Immature natural killer cell (primary cell): ENCODE measurements at regions not wholly inside any gene's neighbourhood (a gene's known extent, or its start where the extent isn't known, plus 50 kb on each side); places are given as distances from the start of the nearest gene placed in this dataset.
"Not testable (repeated sequence)": the region's sequence is repeated elsewhere in the genome, so short reads cannot be mapped to it uniquely, and the experiment has no call there.

ENCODE experiments used
- DNase-seq, 3 donors: peaks; one replicate each; pipeline ENCODE4 v3.0.0; 2022; ENCODE audit warnings: mixed read lengths in 1 of 3
- H3K27ac Mint-ChIP-seq, 6 donors: one replicate each; pipeline ENCODE4 v1.8.0; 2020; ENCODE audit warnings: mixed read lengths in 6 of 6, mild to moderate bottlenecking in 5 of 6, inconsistent platforms in 4 of 6, moderate library complexity in 3 of 6
- H3K27me3 Mint-ChIP-seq, 3 donors: one replicate each; pipeline ENCODE4 v1.8.0; 2020 to 2021; ENCODE audit warnings: low read depth in 3 of 3, mild to moderate bottlenecking in 3 of 3, mixed read lengths in 3 of 3, moderate library complexity in 3 of 3, inconsistent platforms in 1 of 3
- H3K36me3 Mint-ChIP-seq, 3 donors: one replicate each; pipeline ENCODE4 v1.8.0; 2020; ENCODE audit warnings: mixed read lengths in 3 of 3, inconsistent platforms in 2 of 3, mild to moderate bottlenecking in 2 of 3
- H3K4me1 Mint-ChIP-seq, 2 donors: one replicate each; pipeline ENCODE4 v1.8.0; 2020; ENCODE audit warnings: inconsistent platforms in 2 of 2, mild to moderate bottlenecking in 2 of 2, mixed read lengths in 2 of 2, moderate library complexity in 1 of 2
- H3K4me3 Mint-ChIP-seq, 5 donors: one replicate each; pipeline ENCODE4 v1.8.0; 2020; ENCODE audit warnings: mild to moderate bottlenecking in 5 of 5, mixed read lengths in 5 of 5, inconsistent platforms in 3 of 5, moderate library complexity in 3 of 5
- H3K9me3 Mint-ChIP-seq, 6 donors: one replicate each; pipeline ENCODE4 v1.8.0; 2020; ENCODE audit warnings: mild to moderate bottlenecking in 6 of 6, mixed read lengths in 6 of 6, inconsistent platforms in 4 of 6, moderate library complexity in 3 of 6

- Mint-ChIP-seq H3K9me3 (peaks cover 8 to 19% (median 14%) of the 10 kb centered on the region in 6 donors), H3K27ac (no peak overlapping the region)
- DNase-seq, result no peak
Measured at GRCh38 chr11:130677486-130678153, 229.2 kb downstream of the ADAMTS15 start.

GRCh38 chr11:130679247-130679646, 230.8 kb downstream of the ADAMTS15 start:
- no peak for DNase-seq
- no peak overlapping the region for H3K4me3 Mint-ChIP-seq
- peaks cover 8 to 19% (median 14%) of the 10 kb centered on the region in 6 donors for H3K9me3 Mint-ChIP-seq
- peaks cover 4 to 8% (median 7%) of the 10 kb centered on the region in 3 donors for H3K27me3 Mint-ChIP-seq
- H3K36me3 Mint-ChIP-seq, result peaks cover 0 to 8% (median 0%) of the 10 kb centered on the region in 3 donors
- H3K4me1 Mint-ChIP-seq, result no peaks in the 10 kb centered on the region
- no peak overlapping the region for H3K27ac Mint-ChIP-seq

More at GRCh38 chr11:130677486-130678153, 229.2 kb downstream of the ADAMTS15 start:
- Mint-ChIP-seq H3K27me3 (peaks cover 6 to 11% (median 9%) of the 10 kb centered on the region in 3 donors), H3K4me1 (no peaks in the 10 kb centered on the region), H3K4me3 (no peak overlapping the region), H3K36me3 (peaks cover 0 to 8% (median 0%) of the 10 kb centered on the region in 3 donors)

GRCh38 chr11:130682471-130682870, 233.8 kb downstream of the SNX19 start:
- not testable (repeated sequence) for H3K27me3 Mint-ChIP-seq, DNase-seq, H3K4me3 Mint-ChIP-seq, H3K4me1 Mint-ChIP-seq, H3K36me3 Mint-ChIP-seq, H3K27ac Mint-ChIP-seq
- peaks cover 8 to 18% (median 14%) of the 10 kb centered on the region in 6 donors for H3K9me3 Mint-ChIP-seq

- H3K4me1 Mint-ChIP-seq, result no peaks in the 10 kb centered on the region
- H3K36me3 Mint-ChIP-seq, result no peaks in the 10 kb centered on the region
- H3K27ac Mint-ChIP-seq, result no peak overlapping the region
- no peak for DNase-seq
- no peaks in the 10 kb centered on the region for H3K9me3 Mint-ChIP-seq
- H3K27me3 Mint-ChIP-seq, result peaks cover 0 to 6% (median 3%) of the 10 kb centered on the region in 3 donors
- H3K4me3 Mint-ChIP-seq, result no peak overlapping the region
Measured at GRCh38 chr11:130689222-130689908, 226.9 kb downstream of the SNX19 start.

- H3K4me1 Mint-ChIP-seq, result no peaks in the 10 kb centered on the region
- H3K27ac Mint-ChIP-seq, result no peak overlapping the region
- DNase-seq, result no peak
- no peaks in the 10 kb centered on the region for H3K9me3 Mint-ChIP-seq
- H3K36me3 Mint-ChIP-seq, result no peaks in the 10 kb centered on the region
- H3K4me3 Mint-ChIP-seq, result no peak overlapping the region
- peaks cover 0 to 4% (median 3%) of the 10 kb centered on the region in 3 donors for H3K27me3 Mint-ChIP-seq
Measured at GRCh38 chr11:130691581-130691980, 224.7 kb downstream of the SNX19 start.

- H3K36me3 Mint-ChIP-seq, result no peaks in the 10 kb centered on the region
- H3K9me3 Mint-ChIP-seq, result no peaks in the 10 kb centered on the region
- DNase-seq, result no peak
- H3K27me3 Mint-ChIP-seq, result peaks cover 0 to 4% (median 3%) of the 10 kb centered on the region in 3 donors
- H3K4me1 Mint-ChIP-seq, result no peaks in the 10 kb centered on the region
- no peak overlapping the region for H3K27ac Mint-ChIP-seq
- no peak overlapping the region for H3K4me3 Mint-ChIP-seq
Measured at GRCh38 chr11:130692220-130692619, 224.1 kb downstream of the SNX19 start.

GRCh38 chr11:130693543-130693942, 222.7 kb downstream of the SNX19 start:
- Mint-ChIP-seq H3K36me3 (no peaks in the 10 kb centered on the region), H3K4me1 (no peaks in the 10 kb centered on the region), H3K27ac (no peak overlapping the region), H3K27me3 (peaks cover 0 to 5% (median 4%) of the 10 kb centered on the region in 3 donors), H3K9me3 (no peaks in the 10 kb centered on the region), H3K4me3 (no peak overlapping the region)
- no peak for DNase-seq

GRCh38 chr11:130694488-130695045, 221.7 kb downstream of the SNX19 start:
- H3K27ac Mint-ChIP-seq, result no peak overlapping the region
- no peaks in the 10 kb centered on the region for H3K36me3 Mint-ChIP-seq
- H3K4me1 Mint-ChIP-seq, result no peaks in the 10 kb centered on the region
- no peaks in the 10 kb centered on the region for H3K9me3 Mint-ChIP-seq
- H3K4me3 Mint-ChIP-seq, result no peak overlapping the region
- peaks cover 0 to 5% (median 4%) of the 10 kb centered on the region in 3 donors for H3K27me3 Mint-ChIP-seq
- no peak for DNase-seq

- H3K4me1 Mint-ChIP-seq, result no peaks in the 10 kb centered on the region
- no peaks in the 10 kb centered on the region for H3K36me3 Mint-ChIP-seq
- no peaks in the 10 kb centered on the region for H3K9me3 Mint-ChIP-seq
- H3K27me3 Mint-ChIP-seq, result peaks cover 4 to 5% (median 4%) of the 10 kb centered on the region in 3 donors
- DNase-seq, result no peak
- no peak overlapping the region for H3K27ac Mint-ChIP-seq
- no peak overlapping the region for H3K4me3 Mint-ChIP-seq
Measured at GRCh38 chr11:130698174-130698573, 218.1 kb downstream of the SNX19 start.

GRCh38 chr11:130699561-130699960, 216.7 kb downstream of the SNX19 start:
- no peak for DNase-seq
- H3K27ac Mint-ChIP-seq, result no peak overlapping the region
- H3K4me1 Mint-ChIP-seq, result no peaks in the 10 kb centered on the region
- no peaks in the 10 kb centered on the region for H3K36me3 Mint-ChIP-seq
- no peaks in the 10 kb centered on the region for H3K9me3 Mint-ChIP-seq
- H3K4me3 Mint-ChIP-seq, result no peak overlapping the region
- peaks cover 4 to 5% (median 4%) of the 10 kb centered on the region in 3 donors for H3K27me3 Mint-ChIP-seq

GRCh38 chr11:130700092-130700491, 216.2 kb downstream of the SNX19 start:
- Mint-ChIP-seq H3K4me1 (no peaks in the 10 kb centered on the region), H3K27me3 (peaks cover 3 to 5% (median 4%) of the 10 kb centered on the region in 3 donors), H3K4me3 (no peak overlapping the region), H3K9me3 (no peaks in the 10 kb centered on the region), H3K36me3 (no peaks in the 10 kb centered on the region), H3K27ac (no peak overlapping the region)
- DNase-seq, result no peak

- Mint-ChIP-seq H3K9me3 (no peaks in the 10 kb centered on the region), H3K36me3 (no peaks in the 10 kb centered on the region), H3K27me3 (peaks cover 1 to 4% (median 1%) of the 10 kb centered on the region in 3 donors), H3K4me1 (no peaks in the 10 kb centered on the region), H3K27ac (no peak overlapping the region), H3K4me3 (no peak overlapping the region)
- DNase-seq, result no peak
Measured at GRCh38 chr11:130703489-130704190, 212.6 kb downstream of the SNX19 start.

GRCh38 chr11:130705670-130706421, 210.4 kb downstream of the SNX19 start:
- H3K9me3 Mint-ChIP-seq, result no peaks in the 10 kb centered on the region
- H3K27ac Mint-ChIP-seq, result no peak overlapping the region

More at GRCh38 chr11:130705670-130706421, 210.4 kb downstream of the SNX19 start:
- peaks cover 1 to 3% (median 2%) of the 10 kb centered on the region in 3 donors for H3K27me3 Mint-ChIP-seq
- no peak overlapping the region for H3K4me3 Mint-ChIP-seq
- H3K36me3 Mint-ChIP-seq, result no peaks in the 10 kb centered on the region
- no peaks in the 10 kb centered on the region for H3K4me1 Mint-ChIP-seq
- no peak for DNase-seq
